A549 (cell line): ENCODE measurements at regions not wholly inside any gene's neighbourhood (a gene's known extent, or its start where the extent isn't known, plus 50 kb on each side); places are given as distances from the start of the nearest gene placed in this dataset.

Experiments used
- BCL3 ChIP-seq: fragments of >200 bp; sonication (Bioruptor Twin); formaldehyde crosslinking; IDR thresholded peaks from 3 replicates; pipeline ENCODE4 v1.6.1; 2016
- CTCF ChIP-seq: fragments of >200 bp; sonication (Bioruptor Twin); formaldehyde crosslinking; IDR thresholded peaks from 3 replicates; pipeline ENCODE4 v1.5.1; 2016
- POLR2A ChIP-seq: IDR thresholded peaks from 2 replicates; pipeline ENCODE4 v1.6.1; 2012; ENCODE audit warnings: mild to moderate bottlenecking, low read length

GRCh38 chr9:86578722-86579121 is 224.5 kb upstream of the TUT7 start:
- no peak for TF ChIP-seq BCL3
- no peak for TF ChIP-seq POLR2A
- no peak for TF ChIP-seq CTCF
